H1 (cell line): ENCODE measurements at regions not wholly inside any gene's neighbourhood (a gene's known extent, or its start where the extent isn't known, plus 50 kb on each side); places are given as distances from the start of the nearest gene placed in this dataset.

ENCODE experiments used
- CTCF ChIP-seq, 3 experiments: IDR thresholded peaks; 1 replicate in 2 of 3; 2 replicates in 1 of 3; pipeline versions ENCODE4 v1.5.1 to v1.6.1; 2011; ENCODE audit warnings: low read length in 3 of 3, mild to moderate bottlenecking in 3 of 3, inconsistent platforms in 2 of 3, low read depth in 1 of 3, moderate library complexity in 1 of 3; ENCODE audit not compliant: insufficient read depth in 1 of 3; ENCODE audit errors: control extremely low read depth in 1 of 3
- EP300 ChIP-seq, 2 experiments: IDR thresholded peaks; 1 replicate in 1 of 2; 2 replicates in 1 of 2; pipeline ENCODE4 v1.6.1; 2011 to 2012; ENCODE audit warnings: low read depth in 2 of 2, low read length in 2 of 2, mild to moderate bottlenecking in 2 of 2, borderline replicate concordance in 1 of 2, inconsistent platforms in 1 of 2, moderate library complexity in 1 of 2
- EZH2 ChIP-seq: fragments of 200-600 bp; sonication (generic); IDR thresholded peaks from 2 replicates; pipeline ENCODE4 v1.7.1; 2012; ENCODE audit warnings: low read depth, mild to moderate bottlenecking, moderate library complexity, low read length, inconsistent platforms; ENCODE audit not compliant: severe bottlenecking
- POLR2A ChIP-seq, 2 experiments: IDR thresholded peaks; 1 replicate in 1 of 2; 2 replicates in 1 of 2; pipeline ENCODE4 v1.6.1; 2011; ENCODE audit warnings: low read depth in 2 of 2, low read length in 2 of 2, mild to moderate bottlenecking in 2 of 2; ENCODE audit errors: control extremely low read depth in 1 of 2
- RAD21 ChIP-seq, 2 experiments: IDR thresholded peaks in 1 of 2; conservative IDR thresholded peaks in 1 of 2; 2 replicates each; pipeline ENCODE4 v1.6.1; 2011; ENCODE audit warnings: low read depth in 2 of 2, low read length in 2 of 2, improper control_type of control experiment in 1 of 2, inconsistent platforms in 1 of 2, mild to moderate bottlenecking in 1 of 2, moderate library complexity in 1 of 2
- SP4 ChIP-seq: IDR thresholded peaks from 2 replicates; pipeline ENCODE4 v1.6.1; 2012; ENCODE audit warnings: low read length, inconsistent platforms
- SUZ12 ChIP-seq: fragments of 200-600 bp; sonication (generic); IDR thresholded peaks from 2 replicates; pipeline ENCODE4 v1.6.1; 2012; ENCODE audit warnings: mild to moderate bottlenecking, inconsistent platforms, low read length, moderate library complexity, mixed read lengths
- TBP ChIP-seq: IDR thresholded peaks from 2 replicates; pipeline ENCODE4 v1.6.1; 2011; ENCODE audit warnings: low read depth, low read length, improper control_type of control experiment
- YY1 ChIP-seq: IDR thresholded peaks from 2 replicates; pipeline ENCODE4 v1.6.1; 2011; ENCODE audit warnings: low read depth, mild to moderate bottlenecking, low read length

- TF ChIP-seq RAD21 (IDR thresholded peaks at IDR 0.05 in 1 of 2, conservative IDR thresholded peaks at IDR 0.05 in 1 of 2; ENCODE audit: low read depth in 2 of 2, low read length in 2 of 2) = no peak
- TF ChIP-seq CTCF (IDR thresholded peaks at IDR 0.05; ENCODE audit: control extremely low read depth in 1 of 3, insufficient read depth in 1 of 3, low read depth in 1 of 3, low read length in 3 of 3) = no peak
- no peak for TF ChIP-seq SUZ12
- TF ChIP-seq SP4 = no peak
- TF ChIP-seq POLR2A (IDR thresholded peaks at IDR 0.05; ENCODE audit: control extremely low read depth in 1 of 2, low read depth in 2 of 2, low read length in 2 of 2) = no peak
- no peak for TF ChIP-seq YY1
- TF ChIP-seq TBP = no peak
- no peak for TF ChIP-seq EZH2
- TF ChIP-seq EP300 (IDR thresholded peaks at IDR 0.05; ENCODE audit: borderline replicate concordance in 1 of 2, low read depth in 2 of 2, low read length in 2 of 2) = no peak
Measured at GRCh38 chr14:28300356-28300755, 466.2 kb upstream of the FOXG1 start.
